ENCODE measurements at regions not wholly inside any gene's neighbourhood (a gene's known extent, or its start where the extent isn't known, plus 50 kb on each side); places are given as distances from the start of the nearest gene placed in this dataset.
A peak's percentile ranks its signal among the peaks of the same experiment; 100 is the strongest.

DNA sequence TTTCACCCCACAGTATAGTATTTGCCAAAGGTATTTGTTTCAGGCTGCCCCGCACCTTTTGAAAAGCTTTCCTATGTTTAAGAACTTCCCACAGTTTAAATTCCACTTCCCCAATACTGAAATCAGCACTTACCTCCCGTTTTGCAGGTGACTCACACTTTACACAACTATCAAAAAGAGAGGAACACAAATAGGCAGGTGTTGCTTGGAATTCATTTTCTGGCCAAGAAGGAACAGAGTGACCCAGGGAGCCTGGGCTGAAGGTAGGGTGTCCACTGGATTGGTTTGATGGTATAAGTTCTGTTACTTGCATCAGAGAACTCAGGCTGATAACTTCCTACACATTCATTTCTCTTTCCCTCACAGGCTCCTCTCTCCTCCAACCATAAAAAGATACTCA, 60.1 kb upstream of the SLC30A5 start:
- DNase-seq (ENCODE audit: low spot score) = no peak

DNA sequence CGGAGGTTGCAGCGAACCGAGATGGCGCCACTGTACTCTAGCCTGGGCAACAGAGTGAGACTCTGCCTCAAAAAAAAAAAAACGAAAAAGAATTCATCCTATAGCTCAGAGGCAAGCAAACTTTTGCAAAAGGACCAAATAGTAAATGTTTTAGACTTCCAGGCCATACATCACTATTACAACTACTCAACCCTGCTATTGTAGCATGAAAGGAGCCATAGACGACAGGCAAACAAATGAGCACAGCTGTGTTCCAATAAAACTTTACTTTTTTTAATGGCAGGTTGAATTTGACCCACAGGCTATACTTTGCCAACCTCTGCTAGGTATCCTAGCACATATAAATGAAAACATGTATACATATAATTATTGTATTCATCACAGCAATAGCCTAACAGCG, 58.9 kb upstream of the SLC30A5 start:
- DNase-seq (ENCODE audit: low spot score) = no peak

DNA sequence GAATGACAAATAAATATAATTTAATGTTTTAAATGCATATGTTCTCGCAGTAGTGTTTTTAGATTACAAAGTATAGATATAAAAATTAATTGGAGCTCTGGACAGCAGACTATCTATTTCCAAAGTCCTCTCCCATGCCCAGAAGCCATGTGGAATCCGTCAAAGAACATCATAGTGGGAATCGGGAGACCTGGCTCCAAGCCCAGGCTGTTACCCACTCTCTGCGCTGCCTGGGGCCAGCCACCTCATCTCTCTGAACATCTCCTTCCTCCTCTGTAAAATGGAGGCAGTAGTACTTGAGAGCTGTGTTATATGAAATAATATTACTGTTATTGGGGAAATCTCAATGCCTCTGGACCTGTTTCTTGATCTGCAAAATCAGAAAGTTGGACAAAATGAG, 58.1 kb upstream of the SLC30A5 start:
- DNase-seq (ENCODE audit: low spot score) = no peak

DNA sequence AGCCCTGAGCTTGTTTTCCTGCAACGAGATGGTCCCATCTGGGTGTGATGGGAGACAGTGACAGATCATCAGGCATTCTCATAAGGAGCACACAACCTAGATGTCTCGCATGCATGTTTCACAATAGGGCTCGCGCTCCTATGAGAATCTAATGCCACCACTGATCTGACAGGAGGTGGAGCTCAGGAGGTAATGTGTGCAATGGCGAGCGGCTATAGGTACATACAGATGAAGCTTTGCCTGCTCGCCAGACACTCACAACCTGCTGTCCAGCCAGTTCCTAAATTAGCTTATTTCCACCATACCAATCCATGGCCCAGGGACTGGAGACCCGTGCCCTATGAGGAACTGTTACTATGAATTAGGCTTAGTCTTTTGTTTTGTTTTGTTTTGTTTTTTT, 55.3 kb upstream of the SLC30A5 start:
- no peak for DNase-seq (ENCODE audit: low spot score)

DNA sequence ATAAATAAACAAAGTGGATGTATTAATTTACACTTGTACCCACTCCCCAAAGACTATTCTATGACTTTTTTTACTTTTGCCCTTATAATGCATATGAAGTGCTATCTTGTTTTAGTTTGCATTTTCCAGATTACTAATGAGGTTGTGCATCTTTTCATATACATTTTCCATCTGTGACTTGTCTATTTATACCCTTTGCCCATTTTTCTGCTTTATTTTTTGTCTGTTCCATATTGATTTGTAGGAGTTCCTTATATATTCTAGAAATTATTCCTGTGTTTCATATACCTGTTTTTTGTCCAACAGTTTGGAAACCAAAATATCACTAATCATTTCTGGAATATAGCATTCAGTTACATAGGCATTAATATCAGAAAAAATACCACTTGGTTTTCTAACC, 54.0 kb upstream of the SLC30A5 start:
- no peak for DNase-seq (ENCODE audit: low spot score)

DNA sequence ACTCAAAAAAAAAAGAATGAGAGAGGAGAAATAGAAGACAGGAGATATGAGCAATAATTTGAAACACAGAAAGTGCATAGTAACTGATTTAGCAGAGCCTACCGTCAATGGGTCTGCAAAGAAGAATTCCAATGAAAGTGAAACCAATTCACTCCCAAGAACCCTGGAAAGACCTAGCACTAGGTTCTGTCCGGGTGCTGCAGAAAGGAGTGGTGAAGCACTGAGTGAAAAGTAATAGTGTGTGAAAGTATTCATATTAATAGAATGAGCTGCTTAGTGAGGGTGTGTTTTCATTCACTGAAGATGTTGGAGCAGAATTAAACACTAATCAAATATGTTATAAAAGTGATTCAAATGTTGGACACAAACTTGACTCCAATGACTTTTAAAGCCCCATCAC, 51.3 kb upstream of the SLC30A5 start:
- DNase-seq (ENCODE audit: low spot score) = no peak

DNA sequence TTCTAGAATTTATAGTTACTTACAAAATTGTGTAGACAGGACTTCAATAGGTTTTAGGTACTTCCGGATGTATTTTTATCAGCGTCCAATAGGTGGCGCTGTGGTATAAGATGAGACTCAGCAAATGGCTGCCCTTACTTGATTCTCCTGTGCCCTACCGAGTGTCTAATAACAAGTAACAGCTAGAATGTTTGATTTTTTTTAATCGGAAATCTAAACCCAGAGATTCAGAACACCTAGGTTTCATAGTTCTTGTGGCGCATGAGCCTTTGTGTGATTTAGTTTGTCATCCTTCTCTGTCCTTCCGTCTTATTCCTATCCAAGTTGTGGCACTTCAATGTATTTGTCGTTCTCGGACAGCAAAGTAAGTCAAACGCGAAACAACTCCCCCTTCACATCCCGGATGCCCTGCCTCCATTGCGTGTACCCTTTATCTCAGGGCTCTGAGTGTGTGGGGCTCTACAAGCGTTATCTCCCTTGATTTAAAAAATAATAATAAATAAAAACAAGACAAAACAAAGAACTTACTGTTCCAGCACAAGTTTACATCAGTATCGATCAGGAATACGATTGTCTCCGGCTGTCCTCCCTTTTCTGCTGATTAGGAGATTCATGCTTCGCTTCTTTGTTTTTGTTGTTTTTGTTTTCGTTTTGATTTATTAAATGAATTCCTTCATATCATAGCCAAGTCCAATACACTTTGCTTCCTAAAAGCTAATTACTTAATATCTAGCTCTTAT, 50.7 kb upstream of the SLC30A5 start:
- DNase-seq (ENCODE audit: low spot score) = peak; percentile 93

DNA sequence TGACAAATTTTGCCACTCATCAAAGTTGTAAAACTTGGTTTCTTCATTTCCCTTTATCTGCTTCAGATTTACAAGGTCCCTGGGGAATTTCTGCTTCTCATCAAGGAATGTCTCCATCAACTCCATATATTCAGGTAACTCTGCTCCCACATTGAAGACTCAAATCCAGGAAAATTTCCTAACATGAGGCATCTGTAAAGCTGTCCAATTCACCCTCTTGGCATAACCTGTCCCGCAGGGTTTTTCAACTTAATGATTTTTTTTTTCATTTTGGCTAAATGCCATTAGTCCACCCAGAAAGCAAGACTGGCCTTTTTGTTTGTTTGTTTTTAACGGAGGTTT, 50.2 kb upstream of the SLC30A5 start:
- no peak for DNase-seq (ENCODE audit: low spot score)
